ENCODE measurements at regions not wholly inside any gene's neighbourhood (a gene's known extent, or its start where the extent isn't known, plus 50 kb on each side); places are given as distances from the start of the nearest gene placed in this dataset.

DNA sequence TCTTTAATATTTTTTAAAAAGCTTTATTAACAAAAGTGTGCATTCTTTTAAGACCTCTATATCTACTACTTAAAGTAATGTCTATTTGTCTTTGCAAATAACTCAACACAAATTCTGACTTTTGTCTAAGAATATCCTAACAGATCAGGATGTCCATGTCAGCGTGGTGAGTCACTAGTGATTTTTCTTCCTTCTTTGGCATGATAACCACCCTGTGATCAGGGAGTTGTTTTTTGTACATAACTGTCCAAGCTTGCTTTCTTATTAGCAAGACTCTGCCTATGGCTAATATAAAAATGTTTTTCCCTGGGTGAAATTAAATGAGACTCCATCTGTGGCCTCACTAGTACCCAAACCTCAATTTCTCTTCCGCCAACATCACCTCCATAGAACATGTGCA lies 688.9 kb upstream of the ADGRL2 start:
- no peak for TF ChIP-seq ZFX (IDR thresholded peaks at IDR 0.05; ENCODE audit: borderline replicate concordance)
- TF ChIP-seq CTCF (IDR thresholded peaks at IDR 0.05) = no peak
